ENCODE measurements at regions not wholly inside any gene's neighbourhood (a gene's known extent, or its start where the extent isn't known, plus 50 kb on each side); places are given as distances from the start of the nearest gene placed in this dataset.

DNA sequence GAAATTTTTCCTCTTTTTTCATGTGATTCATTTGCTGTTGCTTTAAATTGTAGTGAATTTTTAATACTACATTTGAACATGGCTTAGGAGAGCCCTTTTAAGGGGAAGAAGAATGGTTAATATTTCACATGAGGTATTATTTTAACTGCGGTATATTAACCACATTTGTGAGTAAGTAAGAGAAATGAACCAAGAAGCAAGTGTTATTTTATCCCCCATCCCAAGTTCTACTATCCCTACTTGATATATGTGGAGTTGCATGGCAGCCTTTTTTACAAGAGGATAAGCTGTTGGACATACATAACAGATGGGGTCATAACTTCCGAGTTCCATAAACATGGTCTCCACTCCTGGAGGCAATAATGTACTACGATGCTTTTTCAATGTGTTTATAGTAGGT lies 623.3 kb downstream of the LRFN5 start:
- no peak for DNase-seq (ENCODE audit: low read depth)

DNA sequence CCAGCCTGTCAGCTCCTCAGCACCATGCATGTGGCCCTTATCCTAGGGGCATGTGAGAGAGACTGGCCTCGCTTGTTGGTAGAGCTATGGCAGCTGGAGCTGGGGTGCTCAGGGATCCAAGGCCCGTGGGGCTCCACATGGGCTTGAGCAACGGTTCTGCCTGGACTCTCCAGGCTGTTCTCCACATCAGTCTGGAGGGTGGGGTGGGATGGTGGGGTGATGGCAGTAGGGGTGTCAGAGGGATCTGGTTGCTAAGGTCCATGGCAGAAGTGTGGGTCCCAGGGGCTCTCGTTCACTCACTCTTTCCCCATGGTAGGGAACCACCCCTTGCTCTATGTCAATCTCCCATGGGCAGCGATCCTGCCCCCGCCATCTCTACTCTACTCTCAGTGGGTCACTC lies 622.6 kb downstream of the LRFN5 start:
- DNase-seq (ENCODE audit: low read depth): no peak

- no peak for DNase-seq (ENCODE audit: low read depth)
Measured at GRCh38 chr14:42228611-42229010, 621.9 kb downstream of the LRFN5 start.

- DNase-seq (ENCODE audit: low read depth): peak; percentile 34
Measured at GRCh38 chr14:42224053-42224888, 617.6 kb downstream of the LRFN5 start.

- peak; percentile 19 for DNase-seq (ENCODE audit: low read depth)
Measured at GRCh38 chr14:42222924-42223471, 616.3 kb downstream of the LRFN5 start.

DNA sequence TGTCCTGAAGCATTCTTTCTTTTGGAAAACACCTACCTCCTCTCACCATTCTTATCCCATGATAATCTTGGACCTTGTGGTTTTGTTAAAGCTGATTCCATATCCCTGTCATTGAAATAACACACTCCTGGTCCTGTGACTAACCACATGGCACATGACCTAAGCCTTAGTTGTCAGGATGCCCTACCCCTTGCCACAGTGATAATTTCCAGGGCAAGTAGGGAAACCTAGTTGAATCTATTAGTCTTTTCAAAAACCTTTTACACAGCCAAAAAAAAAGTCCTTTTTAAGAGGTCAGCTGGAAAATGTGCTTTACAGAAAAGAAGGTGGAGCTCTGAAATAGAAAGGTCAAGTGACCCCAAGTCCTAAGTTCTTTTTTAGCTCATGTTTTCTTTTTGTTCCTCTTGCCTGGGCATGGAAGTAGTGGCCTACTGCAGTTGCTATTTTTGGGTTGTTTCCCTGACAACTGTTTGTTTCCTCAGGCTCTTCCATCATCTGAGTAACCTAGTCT lies 608.4 kb downstream of the LRFN5 start:
- no peak for DNase-seq (ENCODE audit: low read depth)

DNA sequence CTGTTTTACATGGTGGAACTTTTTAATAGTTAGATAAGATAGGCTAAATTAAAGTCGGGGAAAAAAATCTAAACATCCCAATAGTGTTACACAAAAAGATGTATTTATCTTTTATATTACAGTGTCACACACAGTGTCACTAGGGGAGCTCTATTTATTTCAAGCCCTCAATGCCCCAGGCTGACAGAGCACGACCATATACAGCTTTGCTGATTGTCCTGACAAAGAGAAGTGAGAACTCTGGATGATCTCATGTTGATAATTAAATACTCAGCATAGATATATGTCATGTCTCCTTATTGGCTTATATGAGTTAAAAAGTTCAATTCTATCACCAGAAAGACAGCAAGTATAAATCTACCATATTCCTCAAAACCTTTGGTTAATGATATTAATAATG lies 594.3 kb downstream of the LRFN5 start:
- no peak for DNase-seq (ENCODE audit: low read depth)

- DNase-seq (ENCODE audit: low read depth): no peak
Measured at GRCh38 chr14:42198010-42198409, 591.3 kb downstream of the LRFN5 start.

DNA sequence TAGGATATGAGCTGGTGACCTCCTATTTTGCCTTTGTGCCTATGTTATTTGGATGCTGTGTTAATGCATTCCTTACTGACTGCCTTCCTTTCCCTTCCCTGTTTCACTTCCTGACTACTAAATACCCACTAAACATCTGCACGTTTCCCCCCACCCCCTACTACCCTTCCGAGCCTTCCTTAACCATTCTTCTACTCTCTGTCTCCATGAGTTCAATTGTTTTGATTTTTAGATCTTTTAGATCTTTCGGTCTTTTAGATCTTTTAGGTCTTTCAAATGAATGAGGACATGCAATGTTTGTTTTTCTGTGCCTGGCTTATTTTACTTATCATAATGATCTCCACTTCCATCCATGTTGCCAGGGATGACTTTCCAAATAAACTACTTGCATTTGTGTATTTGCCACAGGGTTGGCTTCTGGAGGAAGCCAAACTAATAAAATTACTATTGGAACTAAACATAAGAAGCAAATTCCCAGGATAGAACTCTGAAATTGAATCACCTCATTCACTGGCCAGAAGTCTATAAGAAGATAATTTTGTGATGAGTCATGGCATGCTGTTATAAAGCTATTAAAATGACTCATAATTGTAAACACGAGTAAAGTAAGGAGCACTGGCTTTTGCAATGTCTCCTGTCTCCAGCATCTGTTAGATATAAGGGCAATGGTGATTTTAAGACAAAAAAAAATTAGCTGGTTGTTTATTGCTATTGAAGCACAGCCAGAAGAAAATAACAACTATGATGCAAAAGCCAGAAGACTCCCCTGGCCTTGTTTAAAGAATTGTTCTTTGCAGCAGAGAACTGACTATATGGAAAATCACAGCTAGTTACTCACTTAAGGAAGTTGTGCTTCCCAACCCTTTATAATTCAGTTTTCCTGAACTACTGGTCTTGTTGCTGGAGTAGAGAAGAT lies 586.3 kb downstream of the LRFN5 start:
- peak; percentile 73 for DNase-seq (ENCODE audit: low read depth)

DNA sequence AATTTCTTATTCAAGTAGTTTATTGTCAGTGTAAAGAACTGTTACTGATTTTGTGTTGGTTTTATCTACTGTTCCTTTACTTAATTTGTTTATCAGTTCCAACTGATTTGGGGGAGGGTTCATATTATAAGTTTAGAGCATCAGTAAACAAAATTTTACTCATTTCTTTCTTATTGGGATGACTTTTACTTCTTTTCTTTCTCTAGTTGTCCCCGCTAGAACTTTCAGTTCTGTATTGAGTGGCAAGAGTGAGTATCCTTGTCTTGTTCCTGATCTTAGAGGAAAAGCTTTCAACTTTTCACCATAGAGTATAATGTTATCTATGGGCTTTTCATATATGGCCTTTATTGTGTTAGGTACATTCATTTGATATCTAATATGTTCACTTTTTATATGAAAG lies 584.1 kb downstream of the LRFN5 start:
- no peak for DNase-seq (ENCODE audit: low read depth)

DNA sequence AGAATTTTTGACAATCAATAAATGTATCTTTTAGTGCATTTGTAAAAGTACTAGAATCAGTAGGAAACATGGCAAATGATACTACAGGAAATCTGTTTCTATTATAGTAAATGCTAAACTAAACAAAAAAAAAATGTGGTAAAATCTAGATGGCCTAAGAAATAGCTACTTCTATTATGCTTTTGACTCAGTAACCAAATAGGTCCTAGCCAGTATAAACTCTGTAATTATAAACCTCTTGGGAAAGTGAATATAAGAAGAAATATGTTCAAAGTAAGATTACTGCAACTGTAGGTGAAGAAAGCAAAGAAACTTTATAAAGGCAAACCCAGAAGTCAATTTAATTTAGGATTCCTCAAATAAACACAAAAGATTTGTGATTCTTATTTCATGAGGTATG lies 581.2 kb downstream of the LRFN5 start:
- no peak for DNase-seq (ENCODE audit: low read depth)

- DNase-seq (ENCODE audit: low read depth): no peak
Measured at GRCh38 chr14:42185718-42186117, 579.0 kb downstream of the LRFN5 start.

DNA sequence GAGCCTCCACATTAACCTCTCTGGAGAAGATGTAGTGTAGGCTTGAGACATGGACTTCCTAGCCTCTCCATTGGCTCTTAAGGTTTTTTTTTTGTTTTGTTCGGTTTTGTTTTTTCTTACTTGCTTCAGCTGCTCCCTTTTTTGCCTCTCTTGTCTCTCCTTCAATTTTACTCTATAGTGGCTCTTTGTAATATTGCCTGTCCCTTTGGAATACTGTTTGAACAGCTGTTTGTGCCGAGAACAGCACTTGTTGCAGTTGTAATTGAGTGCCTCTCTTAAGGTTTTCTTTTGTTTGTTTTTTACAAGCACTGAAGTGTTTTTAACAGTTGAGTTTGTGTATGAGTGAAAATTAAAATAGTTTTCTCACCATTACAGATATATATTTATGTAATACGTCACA lies 567.7 kb downstream of the LRFN5 start:
- no peak for DNase-seq (ENCODE audit: low read depth)

- DNase-seq (ENCODE audit: low read depth): no peak
Measured at GRCh38 chr14:42173206-42173605, 566.5 kb downstream of the LRFN5 start.

DNA sequence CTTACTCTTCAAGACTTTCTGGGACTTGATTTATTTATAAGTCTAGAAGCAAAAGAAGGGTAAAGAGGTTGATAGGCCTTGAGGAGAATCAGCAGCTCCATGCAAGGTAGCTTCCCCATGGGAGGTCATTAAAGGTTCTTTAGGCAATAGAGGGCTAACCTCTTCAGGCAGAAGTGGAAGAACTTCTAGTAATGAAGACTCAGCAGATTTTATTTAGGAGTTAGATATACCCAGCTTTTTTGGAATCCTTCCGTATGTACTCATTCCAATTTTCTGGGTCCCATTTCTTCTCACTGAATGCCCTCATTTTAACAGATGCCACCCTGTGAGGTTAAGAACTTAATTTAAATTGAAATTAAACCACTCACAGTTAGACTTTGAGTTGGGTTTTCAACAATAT lies 565.6 kb downstream of the LRFN5 start:
- no peak for DNase-seq (ENCODE audit: low read depth)

- no peak for DNase-seq (ENCODE audit: low read depth)
Measured at GRCh38 chr14:42163136-42163535, 556.5 kb downstream of the LRFN5 start.

DNA sequence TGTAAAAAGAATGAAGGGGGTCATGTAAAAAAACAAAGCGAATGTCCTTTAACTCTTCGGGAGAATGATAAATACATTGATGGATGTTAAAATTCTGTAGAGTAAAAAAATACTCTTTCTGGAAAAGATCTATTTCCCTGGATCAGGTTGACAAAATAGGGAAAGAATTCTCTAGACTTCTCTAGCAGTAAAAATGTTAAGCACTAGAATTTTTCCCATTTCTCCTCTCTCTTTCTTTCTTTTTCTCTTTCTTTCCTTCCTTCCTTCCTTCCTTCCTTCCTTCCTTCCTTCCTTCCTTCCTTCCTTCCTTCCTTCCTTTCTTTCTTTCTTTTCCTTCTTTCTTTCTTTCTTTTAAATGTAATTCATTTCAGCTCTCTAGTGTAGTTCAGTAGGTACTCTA lies 552.5 kb downstream of the LRFN5 start:
- no peak for DNase-seq (ENCODE audit: low read depth)

DNA sequence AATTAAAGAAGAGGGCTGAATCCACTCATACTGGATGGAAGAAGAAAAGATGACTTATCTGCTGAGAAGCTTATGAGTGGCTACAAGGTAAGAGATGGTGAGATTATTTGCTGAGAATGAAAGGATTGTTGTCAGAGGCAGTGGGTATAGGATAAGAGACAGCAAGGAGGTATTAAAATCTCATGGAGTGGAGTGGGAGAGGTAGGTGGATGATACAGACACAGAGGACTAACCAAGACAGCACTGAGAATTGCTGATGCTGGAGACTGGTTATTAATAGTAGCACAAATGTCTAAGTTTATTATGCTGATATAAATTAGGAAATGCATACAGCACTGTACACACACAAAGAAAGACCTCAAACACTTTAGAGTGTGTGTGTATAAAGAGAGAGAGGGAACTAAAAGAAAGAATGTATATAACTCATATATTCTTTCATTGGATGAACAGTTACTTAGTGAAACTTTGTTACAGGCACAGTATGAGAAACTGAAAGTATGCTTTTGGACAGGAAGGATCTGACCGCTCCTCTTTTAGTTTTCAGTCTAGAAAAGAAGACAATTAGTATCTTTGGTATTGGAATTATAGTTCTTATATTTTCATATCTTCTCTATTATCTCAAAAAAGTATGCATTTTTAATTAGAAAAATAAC lies 543.1 kb downstream of the LRFN5 start:
- no peak for DNase-seq (ENCODE audit: low read depth)

DNA sequence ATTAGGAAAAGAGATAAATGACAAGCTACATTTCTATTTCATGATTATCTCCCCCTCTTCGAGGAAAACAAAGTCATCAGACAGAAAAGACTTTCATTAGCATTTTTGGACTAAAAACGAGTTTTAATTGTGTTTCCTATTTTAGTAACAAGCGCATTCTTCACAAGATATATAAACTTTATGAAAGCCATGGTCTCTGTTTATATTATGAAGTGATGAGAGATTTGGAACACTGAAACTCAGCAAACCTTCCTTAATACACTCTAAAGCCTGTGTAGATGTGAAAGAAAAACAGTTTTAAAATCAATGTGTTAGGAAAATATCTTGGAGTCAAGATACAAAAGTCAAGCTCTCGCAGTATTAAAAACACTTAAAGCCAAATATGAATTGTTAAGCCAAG lies 539.1 kb downstream of the LRFN5 start:
- no peak for DNase-seq (ENCODE audit: low read depth)

GRCh38 chr14:42143114-42143513 lies 536.4 kb downstream of the LRFN5 start:
- DNase-seq (ENCODE audit: low read depth): no peak

- no peak for DNase-seq (ENCODE audit: low read depth)
Measured at GRCh38 chr14:42141328-42141727, 534.7 kb downstream of the LRFN5 start.

GRCh38 chr14:42140831-42141279 lies 534.2 kb downstream of the LRFN5 start:
- DNase-seq (ENCODE audit: low read depth): no peak

All from forelimb muscle (tissue), 1 donor.